D341Med (cell line): ENCODE measurements at regions not wholly inside any gene's neighbourhood (a gene's known extent, or its start where the extent isn't known, plus 50 kb on each side); places are given as distances from the start of the nearest gene placed in this dataset.
"Not testable (repeated sequence)": the region's sequence is repeated elsewhere in the genome, so short reads cannot be mapped to it uniquely, and the experiment has no call there.

Experiments used
- DNase-seq: peaks from one replicate; pipeline ENCODE4 v3.0.0; 2012; ENCODE audit warnings: low spot score

DNA sequence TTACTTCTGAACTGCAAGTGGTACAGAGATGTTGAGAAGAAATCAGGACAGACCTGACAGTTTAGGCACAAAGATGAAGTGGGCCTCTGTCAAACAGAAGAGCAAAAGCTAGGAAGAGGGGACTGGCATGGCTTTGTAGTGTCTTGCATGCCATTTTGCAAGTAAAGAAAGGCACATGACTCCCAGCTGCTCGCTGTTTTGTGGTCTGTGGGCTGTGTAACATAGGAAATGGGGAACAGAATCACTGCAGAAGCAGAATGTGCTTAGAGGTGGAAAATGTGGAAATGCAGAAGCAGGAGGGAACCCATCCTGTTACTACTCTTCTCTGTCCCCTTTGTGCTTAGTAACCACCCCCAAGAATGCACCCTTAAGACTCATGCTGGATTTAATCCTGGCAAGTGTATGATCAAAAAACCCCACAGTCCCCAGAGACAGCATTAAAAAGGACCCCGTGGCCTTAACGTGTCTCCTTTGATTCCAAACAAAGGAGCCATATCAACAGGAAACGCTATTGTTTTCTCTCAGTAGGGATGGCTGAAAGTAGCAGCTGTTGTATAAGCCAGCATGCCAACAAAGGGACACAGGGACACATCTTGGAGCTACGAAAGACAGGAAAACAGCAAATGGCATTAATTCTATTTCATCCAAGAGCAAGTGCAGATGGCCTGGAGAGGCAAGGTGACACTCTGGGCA is 177.6 kb upstream of the GLRA2 start:
- no peak for DNase-seq

DNA sequence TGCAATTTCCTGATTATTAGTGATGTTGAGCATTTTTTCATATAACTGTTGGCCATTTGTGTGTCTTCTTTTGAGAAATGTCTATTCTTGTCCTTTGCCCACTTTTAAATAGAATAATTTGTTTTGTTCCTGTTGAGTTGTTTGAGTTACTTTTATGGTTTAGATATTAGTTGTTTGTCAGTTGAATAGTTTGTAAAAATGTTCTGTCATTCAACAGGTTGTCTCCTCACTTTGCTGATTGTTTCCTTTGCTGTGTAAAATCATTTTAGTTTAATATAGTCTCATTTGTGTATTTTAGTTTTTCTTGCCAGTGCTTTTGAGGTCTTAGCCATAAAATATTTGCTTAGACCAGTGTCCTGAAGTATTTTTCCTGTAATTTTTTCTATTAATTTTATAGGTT is 181.8 kb upstream of the GLRA2 start:
- no peak for DNase-seq

DNA sequence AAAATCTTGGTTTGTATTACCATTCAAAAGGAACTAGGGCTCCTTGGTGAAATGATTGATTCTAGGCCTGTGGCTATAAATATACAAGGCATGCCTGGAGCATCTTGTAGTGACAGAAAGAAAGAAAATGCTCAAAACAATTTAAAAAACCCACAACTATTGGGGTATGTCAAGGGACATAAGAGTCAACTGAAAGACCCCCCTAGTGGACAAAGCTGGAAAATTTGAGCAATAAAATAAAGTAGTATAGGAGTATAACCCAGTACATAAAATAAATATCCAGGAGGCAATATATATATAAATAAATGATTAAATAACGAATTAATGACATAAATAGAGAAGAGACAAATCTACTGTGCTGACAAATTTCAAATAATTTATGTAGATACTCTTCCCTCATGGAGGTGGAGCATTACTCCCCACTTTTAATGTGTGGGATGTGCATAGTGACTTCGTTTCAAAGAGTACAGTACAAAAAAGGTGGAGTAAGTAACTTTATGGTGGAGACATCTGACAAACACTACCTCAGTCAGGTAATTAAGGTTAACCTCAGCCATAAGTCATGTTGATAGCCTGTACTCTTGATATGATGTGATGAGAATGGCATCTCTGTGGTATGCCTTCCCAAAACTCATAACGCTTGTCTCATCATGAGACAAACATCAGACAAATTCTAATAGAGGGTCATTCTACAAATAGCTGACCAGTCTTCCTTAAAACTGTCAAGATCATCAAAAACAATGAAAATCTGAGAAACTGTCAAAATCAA is 185.0 kb upstream of the GLRA2 start:
- no peak for DNase-seq

DNA sequence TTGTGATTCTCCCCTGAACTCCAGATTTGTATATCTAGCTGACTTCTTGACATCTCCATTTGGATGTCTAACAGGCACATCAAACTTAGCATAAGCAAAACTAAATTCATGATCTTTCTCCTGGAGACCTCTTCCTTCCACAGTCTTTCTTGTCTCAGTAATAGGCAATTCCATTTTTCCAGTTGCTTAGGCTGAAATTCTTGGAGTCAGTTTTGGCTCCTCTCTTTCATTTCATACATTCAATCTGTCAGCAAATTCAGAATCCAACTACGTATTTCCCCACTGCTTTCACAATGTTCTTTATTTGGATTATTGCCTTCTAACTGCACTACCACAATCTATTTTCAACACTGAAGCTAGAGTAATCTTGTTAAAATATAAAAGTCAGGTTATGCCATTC is 219.9 kb upstream of the GLRA2 start:
- DNase-seq = no peak

DNA sequence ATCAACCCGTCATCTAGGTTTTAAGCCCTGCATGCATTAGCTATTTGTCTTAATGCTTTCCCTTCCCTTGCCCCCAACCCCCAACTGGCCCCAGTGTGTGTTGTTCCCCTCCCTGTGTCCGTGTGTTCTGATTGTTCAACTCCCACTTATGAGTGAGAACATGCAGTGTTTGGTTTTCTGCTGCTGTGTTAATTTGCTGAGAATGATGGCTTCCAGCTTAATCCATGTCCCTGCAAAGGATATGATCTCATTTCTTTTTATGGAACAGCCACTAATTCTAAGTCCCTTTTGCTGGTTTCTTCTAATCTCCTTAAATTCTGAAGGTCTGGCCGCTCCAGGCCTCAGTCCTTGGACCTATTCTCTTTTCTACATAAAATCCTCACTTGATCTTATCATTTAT is 220.4 kb upstream of the GLRA2 start:
- DNase-seq = not testable (repeated sequence)

DNA sequence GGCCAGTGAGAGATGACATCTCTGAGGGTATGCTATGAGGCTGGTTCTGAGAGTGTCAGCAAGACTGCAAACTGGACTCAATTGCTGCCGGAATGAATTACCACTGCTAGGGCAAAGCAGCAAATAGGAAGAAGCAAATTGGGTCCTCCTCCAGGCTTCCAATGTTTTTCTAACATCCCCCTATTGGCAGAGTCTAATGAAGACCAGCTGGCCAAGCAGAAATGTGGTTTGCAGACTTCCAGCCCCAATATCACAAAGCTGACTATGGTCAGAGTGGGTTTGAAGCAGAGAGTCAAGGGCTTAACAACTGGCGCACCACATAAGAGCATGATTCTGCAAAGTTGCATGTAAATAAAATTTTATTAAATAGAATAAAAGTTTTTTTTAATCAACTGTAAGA is 225.4 kb upstream of the GLRA2 start:
- no peak for DNase-seq

DNA sequence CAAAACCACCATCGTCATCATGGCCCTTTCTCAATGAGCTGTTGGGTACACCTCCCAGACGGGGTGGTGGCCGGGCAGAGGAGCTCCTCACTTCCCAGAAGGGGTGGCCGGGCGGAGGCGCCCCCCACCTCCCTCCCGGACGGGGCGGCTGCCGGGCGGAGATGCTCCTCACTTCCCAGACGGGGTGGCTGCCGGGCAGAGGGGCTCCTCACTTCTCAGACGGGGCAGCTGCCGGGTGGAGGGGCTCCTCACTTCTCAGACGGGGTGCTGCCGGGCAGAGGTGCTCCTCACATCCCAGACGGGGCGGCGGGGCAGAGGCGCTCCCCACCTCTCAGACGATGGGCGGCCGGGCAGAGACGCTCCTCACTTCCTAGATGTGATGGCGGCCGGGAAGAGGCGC is 226.8 kb upstream of the GLRA2 start:
- not testable (repeated sequence) for DNase-seq

DNA sequence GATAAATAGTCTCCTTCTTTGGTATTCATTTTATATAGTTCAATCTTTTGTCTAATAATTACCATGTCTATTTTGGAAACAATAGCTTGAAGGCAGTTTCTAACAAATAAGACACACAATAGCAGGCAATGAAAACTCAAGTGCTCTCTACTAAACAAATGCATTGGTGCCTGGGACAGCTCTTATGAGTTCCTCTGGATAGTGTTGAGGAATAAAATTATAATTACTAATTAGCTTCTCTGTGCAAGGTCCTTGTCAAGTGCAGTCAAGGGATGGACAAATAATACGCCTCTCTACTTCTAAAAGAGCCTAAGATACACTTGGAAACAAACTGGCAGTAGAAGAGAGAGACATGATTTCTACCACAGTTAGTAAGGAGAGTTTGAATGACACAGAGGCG is 229.0 kb upstream of the GLRA2 start:
- DNase-seq = no peak

DNA sequence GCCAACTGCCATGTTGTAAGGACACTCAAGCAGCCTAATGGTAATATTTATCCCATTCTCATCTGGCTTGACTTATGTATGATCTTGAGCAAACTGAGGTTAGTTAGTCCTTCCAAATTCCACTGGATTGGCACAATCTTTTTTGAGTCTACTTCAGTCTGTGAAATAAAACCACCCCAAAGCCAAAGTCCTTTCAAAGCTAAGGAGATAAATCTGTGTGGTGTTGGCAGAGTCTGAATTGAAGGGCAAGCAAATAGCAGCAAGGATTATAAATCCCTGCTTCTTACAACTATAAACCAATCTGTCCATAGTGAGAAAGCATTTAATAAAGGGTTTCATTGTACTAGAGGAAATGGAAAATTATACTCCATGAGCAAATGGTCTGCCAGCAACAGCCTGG is 233.9 kb upstream of the GLRA2 start:
- no peak for DNase-seq

DNA sequence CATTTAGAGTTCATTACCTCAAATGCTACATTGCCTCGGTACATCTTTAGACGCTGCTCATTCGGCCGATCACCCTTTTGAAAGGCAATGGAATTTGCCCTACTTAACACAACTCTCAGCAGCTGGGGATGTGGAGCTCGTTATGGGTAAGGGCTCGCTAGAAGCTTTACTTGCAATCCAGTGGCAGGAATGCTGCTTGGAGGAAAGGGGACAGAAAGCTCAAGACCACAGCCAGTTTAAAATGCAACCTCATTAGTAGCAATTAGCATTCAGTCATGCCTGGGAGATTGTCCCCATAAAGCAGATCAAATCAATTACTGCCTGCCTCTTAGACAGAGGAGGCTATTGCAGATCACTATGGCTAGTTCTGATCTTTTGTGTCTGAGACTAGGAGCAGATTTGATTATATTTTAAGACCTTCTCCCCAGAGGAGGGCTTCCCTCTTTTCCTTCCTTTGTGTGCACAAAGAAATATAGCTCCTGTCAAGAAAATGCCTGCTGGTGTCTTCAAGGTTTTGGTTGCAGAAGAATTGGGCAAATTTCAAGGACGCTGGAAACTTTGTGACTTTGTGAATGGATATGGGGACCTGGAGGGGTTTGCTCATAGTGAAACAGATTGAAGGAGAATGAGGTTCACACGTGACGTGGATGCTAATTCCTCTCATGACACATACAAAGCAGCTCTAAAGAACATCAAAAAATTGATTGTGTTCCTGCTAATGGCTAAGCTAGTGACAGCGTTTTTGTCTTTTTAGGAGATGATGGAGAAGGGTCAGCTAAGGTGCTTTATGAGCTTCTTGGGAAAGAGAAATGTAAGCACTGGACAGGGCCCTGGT is 237.5 kb upstream of the GLRA2 start:
- no peak for DNase-seq

DNA sequence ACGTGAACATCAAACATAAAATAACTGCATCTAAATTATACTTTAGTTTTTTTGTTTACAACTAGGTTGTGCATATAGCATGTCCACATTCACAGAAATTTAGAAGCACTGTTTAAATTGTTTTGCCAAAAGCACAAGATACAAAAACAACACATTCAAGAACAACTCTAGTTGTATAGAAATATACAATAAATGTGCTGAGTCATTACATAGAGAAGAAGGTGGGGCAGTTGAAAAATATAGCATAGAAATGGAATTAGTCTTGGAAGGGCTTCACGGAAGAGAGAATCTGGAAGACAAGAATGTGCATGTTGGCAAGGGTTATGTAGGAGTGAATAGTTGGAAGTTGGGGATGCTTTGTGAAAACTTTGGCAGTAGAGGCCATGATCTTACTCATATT is 239.0 kb upstream of the GLRA2 start:
- DNase-seq = no peak

DNA sequence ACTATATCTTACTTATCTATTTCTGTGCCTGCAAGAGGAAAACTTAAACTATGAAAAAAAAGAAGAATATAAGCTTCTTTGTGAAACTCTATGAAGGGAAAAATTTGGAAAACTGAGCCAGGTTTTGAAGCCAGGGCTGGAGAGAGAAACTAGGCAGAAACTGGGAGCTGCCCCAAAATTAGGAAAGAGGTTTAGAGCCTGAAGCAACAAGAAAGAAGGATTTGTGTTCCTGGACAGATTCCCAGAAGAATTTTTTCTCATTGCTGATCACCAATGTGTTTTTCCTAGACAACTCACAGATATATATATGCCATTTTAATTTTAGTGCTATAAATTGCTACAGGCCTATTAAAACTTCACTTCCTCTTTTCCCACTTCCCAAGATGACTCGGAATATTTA is 245.0 kb upstream of the GEMIN8 start:
- no peak for DNase-seq

DNA sequence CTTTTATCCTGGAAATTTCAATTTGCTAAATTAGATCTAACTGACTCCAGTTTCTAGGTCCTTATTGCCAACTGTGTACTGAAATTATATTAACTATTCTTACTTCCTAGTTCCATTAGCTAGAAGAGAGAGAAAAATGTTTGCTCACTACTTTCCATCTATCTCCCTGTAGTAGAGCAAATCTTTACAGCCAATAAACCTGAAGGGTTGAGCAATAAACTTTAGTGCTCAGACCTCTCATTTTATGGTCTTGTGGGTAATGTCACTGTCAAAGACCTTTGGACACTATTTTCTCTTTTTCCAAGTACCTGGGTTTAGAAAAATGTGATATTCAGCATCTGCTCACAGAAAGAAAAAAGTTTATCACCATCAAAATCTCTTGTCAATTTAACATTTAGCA is 237.5 kb upstream of the GEMIN8 start:
- DNase-seq = no peak

DNA sequence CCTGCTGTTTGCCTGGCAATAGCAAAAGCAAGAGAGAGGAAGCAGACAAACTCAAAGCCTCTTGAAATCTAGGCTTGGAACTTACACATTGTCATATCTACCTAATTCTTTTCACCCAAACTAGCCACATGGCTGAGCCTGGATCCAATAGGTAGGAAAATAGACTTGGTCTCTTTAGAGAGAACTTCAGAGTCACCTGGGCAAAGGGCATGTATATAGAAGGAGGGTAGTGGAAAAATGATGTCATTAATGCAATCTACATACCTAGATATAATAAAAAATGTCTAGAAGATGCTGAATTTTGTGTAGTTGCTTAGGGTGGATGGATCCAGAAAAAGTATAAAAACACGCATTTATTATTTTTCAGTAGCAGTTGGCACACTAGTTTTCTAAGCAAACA is 237.0 kb upstream of the GEMIN8 start:
- DNase-seq = no peak

DNA sequence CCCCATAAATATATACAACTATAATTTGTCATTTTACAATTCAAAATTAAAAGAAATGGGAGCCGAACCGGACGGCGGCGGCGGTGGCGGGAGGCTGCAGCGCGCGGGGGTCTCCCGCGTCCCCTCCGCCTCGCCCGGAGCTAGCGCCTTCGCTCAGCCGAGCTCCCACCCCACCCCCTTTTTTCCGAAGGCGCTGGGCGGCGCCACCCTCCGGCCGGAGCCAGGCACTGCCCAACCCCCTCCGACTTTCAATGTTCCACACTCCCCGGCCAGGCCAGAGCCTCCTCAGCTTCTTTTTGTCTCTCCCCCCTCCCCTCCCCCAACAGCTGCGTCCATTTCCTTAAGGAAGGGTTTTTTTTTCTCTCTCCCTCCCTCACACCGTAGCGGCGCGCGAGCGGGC is 214.1 kb upstream of the GEMIN8 start:
- DNase-seq = no peak

DNA sequence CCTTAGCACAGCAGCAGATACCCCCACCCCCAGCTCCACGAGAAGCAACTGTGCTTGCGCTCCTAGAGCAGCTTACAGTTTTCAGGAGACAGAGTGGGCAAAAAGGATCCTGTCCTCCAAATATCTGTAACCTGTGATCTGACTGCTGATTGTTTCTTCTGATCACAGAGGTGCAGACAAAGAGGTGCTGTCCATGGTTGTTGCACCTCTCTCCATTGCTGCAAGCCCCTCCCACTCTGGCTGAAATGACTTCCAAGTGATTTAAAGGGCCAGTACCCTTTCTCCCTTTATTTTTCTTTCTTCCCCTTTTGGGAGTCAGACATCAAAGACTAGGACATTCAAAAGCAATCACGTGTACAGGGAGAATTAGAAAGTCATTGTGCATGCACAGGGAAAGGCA is 205.3 kb upstream of the GEMIN8 start:
- no peak for DNase-seq

DNA sequence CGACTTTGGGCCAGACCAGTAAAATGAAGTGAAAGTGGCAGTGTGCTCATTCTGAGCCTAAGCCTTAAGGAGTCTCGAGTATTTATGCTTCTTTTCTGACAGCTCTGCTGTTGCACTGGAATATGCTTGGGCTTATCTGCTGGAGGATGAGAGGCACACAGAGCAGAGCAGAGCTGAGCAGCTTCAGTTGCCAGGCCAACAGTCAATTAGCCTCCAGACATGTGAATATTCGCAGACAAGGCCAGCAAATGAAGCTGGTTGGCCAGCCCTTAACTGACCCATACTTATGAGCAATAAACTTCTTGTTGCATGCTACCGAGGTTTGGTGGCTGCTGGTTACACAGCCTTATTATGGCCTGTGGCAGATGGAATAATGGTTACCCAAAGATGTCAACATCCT is 203.0 kb upstream of the GEMIN8 start:
- no peak for DNase-seq

DNA sequence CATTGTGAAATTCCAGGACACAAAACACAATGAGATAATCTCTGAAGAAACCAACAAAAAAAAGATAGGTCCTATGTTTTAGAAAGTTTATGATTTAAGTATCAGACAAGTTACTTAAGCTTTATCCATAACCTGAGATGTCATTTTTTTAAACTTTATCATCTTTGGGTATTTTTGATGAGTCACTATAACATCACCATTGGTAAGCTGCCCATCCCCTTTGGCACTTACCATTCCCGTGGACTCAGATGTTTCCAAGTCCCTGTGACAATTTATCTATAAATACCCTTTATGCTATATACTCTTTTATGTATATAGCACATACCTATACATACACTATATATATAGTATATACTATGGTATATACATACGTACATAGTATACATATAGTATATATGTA is 198.9 kb upstream of the GEMIN8 start:
- no peak for DNase-seq

DNA sequence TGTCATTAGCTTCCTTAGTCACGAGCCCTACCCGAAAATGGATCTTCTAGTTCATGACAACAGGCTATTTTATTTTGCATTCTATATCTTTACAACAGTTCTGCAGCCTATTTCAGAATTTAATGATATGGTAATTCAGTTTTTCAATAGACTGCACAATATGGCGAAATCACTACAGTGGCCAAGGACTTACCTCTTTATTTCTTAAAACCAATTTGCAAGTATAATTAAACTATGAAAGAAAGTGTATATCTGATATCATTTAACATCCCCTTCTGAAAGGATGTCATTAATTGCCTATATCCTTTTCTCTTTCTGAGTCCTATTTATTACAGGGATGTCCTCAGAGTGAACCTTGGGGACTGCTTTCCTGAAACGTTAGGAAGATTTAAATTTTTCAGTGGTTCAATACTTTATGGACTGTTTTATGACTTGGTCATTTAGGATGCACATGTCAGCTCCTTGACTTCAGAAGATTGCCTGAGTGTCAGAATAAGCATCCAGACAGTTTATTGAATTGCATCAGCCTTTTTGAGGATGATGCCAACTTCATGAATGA is 190.8 kb upstream of the GEMIN8 start:
- no peak for DNase-seq

DNA sequence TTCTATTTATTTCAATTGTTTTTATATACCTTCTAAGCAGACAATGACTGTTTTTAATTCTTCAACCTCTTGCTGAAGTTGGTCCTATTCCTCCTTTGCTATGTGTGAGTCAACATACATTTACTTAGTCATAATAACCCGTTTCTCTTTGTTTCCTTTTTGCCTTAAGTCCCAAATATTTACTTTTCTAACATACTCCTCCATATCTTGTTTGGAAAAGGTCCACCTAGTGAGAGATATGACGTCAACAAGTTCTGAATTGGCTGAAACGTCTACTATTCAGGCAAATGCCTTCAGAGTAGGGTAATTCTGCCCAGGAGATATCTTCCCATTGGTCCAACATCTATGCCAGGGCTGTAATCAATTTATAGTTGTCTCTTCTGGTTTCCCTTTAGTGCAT is 179.3 kb upstream of the GEMIN8 start:
- DNase-seq = no peak

DNA sequence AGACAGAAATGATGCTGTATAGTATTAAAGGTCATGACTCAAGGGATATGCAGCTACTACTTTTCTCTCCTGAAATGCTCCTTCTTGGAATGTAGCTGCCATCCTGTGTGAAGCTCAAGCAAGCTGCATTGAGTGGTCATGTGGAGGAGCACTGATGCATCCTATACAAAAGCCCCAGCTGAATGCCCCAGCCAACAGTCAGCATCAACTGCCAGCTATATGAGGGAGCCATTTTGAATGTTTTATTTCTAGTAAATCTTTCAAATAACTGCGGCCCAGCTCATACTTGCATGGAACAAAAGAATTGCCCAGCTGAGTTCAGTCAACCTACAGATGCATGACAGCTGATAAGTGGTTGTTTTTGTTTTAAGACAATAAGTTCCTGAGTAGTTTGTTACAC is 165.0 kb upstream of the GEMIN8 start:
- DNase-seq = no peak

DNA sequence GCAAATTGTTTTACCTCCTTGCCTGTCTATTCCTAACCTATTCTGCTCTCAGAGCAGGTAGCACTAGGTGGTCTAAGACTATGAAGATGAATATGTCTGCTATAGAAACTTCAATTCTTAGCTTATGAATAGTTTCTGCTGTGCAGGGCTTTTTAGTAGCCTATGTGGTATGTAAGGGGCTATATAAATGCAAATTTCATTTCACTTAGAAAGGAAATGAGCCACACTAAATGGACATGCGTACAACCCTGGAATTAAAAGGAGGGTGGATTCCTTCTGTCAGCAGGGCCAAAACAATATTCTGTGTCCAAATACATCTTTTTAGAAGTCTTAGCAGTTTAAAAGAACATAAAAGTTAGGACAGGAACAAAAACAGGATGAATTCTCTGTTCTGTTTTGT is 163.9 kb upstream of the GEMIN8 start:
- no peak for DNase-seq

DNA sequence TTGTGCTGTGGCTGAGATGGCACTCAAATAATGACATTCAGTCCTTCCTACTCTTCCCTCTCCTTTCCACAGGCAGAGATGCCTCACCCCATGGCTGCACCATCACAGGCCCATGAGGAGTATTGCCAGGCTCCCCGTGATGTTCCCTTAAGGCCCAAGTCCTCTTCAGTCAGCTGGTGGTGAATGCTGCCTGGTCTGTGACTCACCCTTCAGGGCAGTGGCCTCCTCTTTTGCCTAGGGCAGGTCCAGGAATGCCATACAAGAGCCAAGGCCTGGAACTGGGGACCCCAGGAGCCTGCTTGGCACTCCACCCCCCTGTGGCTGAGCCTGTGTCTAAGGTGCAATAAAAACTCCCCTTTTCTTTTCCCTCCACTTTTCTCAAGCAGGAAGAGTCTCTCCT is 144.2 kb upstream of the GEMIN8 start:
- DNase-seq = no peak
